IPS DF 4.7 (cell line): ENCODE measurements at regions not wholly inside any gene's neighbourhood (a gene's known extent, or its start where the extent isn't known, plus 50 kb on each side); places are given as distances from the start of the nearest gene placed in this dataset.
"Not testable (repeated sequence)": the region's sequence is repeated elsewhere in the genome, so short reads cannot be mapped to it uniquely, and the experiment has no call there.

Source experiments
- DNase-seq: peaks from one replicate; pipeline ENCODE4 v3.0.0-alpha.2; 2013; ENCODE audit warnings: low spot score; ENCODE audit errors: extremely low read depth

DNA sequence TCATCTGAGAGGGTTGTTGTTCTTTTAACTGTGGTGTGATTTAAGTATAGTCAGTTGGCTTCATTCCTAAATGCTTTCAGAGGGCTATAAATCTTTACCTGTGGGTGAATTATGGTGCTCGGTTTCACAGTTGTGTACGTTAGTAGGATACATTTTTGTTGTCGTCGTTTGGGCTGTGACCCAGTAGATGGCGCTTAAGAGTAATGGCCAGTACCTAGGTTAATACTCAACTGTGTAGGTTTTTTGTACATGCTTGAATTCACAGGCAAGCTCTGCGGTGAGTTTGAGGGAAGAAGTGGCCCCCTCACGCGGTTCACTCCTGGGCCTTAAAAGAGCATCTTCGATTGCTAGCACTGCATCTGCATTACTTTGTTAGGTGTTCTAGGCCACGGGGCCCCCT, 571.7 kb upstream of the TGIF2LX start:
- peak; percentile 0 for DNase-seq

DNA sequence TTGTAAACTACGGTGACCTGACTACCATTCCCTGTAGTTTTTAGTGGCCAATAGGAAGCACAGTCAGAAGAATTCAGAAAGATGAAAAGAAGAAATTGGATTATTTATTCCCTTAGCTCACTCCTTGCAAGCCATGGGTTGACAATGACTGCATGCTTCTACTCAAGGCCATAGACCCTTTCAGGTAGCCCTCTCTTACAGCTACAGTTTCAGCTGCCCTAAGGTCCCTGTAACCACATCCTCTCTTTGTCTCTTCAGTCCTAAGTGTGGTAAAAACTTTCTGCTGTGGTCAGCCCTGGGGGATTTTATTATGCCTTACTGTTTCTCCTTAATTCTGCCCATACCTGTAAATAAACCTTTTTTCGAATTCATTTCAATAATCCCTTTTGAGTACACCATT, 551.8 kb upstream of the TGIF2LX start:
- DNase-seq = not testable (repeated sequence)

DNA sequence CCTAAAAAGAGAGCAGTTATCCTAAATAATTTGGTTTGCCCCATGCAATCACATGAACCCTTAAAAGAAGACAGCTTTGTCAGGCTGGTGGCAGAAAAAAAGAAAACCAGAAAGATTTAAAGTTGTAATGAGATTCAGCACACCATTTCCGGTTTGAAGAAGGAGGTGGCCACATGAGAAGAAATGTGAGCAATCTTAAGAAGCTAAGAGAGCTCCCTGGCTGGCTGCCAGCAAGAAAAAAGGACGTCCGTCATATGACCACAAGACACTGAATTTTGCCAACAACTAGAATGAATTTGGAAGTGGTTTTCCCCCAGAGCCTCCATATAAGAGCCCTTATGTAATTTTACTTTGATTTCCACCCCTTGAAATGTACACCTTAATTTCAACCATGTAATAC, 528.7 kb upstream of the TGIF2LX start:
- DNase-seq = not testable (repeated sequence)

DNA sequence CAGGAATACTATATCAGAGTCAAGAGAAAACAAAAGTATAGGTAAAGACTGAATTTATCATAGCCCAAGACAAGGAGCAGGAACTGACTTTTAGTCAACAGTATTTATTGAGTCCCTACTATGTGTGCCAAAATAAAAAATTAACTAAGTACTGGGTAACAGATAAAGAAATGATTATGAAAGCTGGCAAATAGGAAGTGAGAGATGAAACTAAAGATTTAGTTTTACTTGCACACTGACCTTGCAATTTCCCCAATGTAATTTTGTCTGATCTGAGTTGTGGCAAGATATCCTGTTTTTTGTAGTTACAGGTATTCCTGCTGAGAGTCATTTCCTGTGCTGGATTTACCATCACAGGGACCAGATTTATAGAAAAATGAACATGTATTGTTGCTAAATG, 518.9 kb upstream of the TGIF2LX start:
- DNase-seq = not testable (repeated sequence)

DNA sequence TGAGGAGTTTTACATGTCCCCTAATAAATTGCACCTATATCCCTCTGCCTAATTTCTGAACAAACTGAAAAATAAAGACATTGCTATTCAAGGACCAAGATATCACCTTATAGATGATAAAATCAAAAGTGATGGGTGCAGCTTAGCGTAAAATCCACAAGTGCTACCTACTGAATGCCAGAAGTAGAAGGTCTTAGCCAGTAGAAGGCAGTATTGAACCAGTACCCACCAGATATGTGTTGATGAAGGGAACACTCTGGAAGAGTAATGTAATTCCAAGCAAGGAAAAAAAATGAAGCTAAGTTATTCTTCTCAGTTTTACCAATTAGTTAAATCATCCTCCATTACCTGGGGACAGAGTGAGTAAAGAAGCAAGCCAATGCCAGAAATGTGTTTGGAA, 516.6 kb upstream of the TGIF2LX start:
- not testable (repeated sequence) for DNase-seq

DNA sequence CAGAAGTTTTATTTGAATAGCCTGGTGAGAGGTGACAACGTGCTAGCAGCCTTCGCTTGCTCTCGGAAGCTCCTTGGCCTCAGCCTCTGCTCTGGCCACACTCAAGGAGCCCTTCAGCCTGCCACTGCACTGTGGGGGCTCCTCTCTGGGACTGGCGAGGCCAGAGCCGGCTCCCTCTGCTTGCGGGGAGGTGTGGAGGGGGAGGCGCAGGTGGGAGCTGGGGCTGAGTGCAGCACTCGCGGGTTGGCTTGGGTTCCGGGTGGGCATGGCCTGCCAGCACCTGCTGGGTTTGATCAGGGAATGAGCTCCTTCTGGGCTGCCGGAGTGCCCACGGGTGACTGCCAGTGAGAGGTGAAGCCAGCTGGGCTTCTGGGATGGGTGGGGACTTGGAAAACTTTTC, 504.8 kb upstream of the TGIF2LX start:
- not testable (repeated sequence) for DNase-seq

DNA sequence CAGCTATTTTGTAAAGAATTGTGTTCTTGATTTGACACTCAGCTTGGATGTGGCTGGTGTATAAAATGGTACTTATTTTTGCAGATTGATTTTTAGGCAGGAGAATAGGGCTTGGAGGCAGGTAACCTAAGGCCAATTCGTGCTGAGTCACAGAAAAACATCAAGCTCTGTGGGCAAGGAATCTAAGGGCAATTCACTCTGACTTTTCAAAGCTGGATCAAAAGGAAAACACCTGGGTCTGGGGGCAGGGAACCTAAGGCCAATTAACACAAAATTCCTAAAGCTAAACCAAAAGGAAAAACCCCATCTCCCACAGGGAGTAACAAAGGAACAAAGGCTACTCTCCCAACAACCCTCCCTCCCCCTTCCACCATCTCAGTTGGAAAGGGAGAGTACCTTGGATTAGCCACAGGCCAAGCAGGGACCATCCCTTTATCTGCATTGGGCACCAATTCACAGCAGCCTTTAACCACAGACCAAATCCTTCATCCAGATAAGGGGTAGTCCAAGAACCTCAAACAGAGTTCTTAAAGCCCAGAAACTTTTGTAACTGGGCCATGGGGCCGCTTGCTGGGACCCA, 489.0 kb upstream of the TGIF2LX start:
- peak; percentile 9 for DNase-seq
